BJ (cell line): ENCODE measurements at regions not wholly inside any gene's neighbourhood (a gene's known extent, or its start where the extent isn't known, plus 50 kb on each side); places are given as distances from the start of the nearest gene placed in this dataset.

ENCODE experiments used
- CTCF ChIA-PET: fragments of 350-600 bp; formaldehyde crosslinking; extraction: SDS; loops from one replicate; lab custom pipeline; 2021; ENCODE audit warnings: antibody characterized with exemption, inconsistent platforms; lab: Yijun Ruan, JAX
- POLR2A ChIA-PET: fragments of 300-600 bp; sonication (Branson Sonifier 250); formaldehyde crosslinking; extraction: SDS; loops from one replicate; lab custom pipeline; 2021; ENCODE audit warnings: antibody characterized with exemption; lab: Charles Lee
- DNase-seq: peaks from one replicate; pipeline ENCODE4 v3.0.0-alpha.2; 2011; ENCODE audit warnings: low read depth
- H3K27me3 ChIP-seq: 2 replicates; pipeline ENCODE4 v1.6.0; 2011; ENCODE audit warnings: low read length; ENCODE audit not compliant: control insufficient read depth, insufficient read depth
- H3K36me3 ChIP-seq: 2 replicates; pipeline ENCODE4 v1.5.1; 2011; ENCODE audit warnings: low read length; ENCODE audit not compliant: control insufficient read depth, insufficient read depth
- H3K4me3 ChIP-seq: 2 replicates; pipeline ENCODE4 v1.5.1; 2011; ENCODE audit warnings: low read depth, mild to moderate bottlenecking, control low read depth, low read length
- CTCF ChIP-seq: IDR thresholded peaks from 2 replicates; pipeline ENCODE4 v1.5.1; 2011; ENCODE audit warnings: low read depth, mild to moderate bottlenecking, control low read depth, inconsistent platforms, low read length, moderate library complexity; ENCODE audit not compliant: insufficient read depth

DNA sequence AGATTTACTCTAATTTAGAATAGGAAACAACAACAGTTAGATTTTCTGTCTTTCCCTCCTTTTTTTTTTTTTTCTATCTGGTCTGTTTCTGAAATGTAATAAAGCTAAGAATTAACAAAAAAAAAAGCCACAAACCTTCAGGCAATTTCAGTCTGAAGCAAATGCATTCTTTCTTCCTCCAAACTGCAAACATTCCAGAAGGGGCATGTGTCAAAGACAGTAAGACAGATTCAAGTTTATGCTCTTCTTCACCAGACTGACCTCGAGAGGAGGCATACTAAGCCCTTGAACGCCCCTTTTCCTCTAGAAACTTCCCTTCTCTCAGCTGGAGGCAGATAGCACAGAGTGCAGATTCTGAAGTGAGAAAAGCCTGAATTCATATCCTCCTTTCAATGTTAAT, 654.6 kb upstream of the LMCD1 start:
- no peak for TF ChIP-seq CTCF
- no peak for DNase-seq
- Histone ChIP-seq H3K36me3 (no peaks in the 10 kb centered on the region), H3K27me3 (no peaks in the 10 kb centered on the region), H3K4me3 (no peak overlapping the region)
- CTCF ChIA-PET: no interaction called here
- POLR2A ChIA-PET: no interaction called here

DNA sequence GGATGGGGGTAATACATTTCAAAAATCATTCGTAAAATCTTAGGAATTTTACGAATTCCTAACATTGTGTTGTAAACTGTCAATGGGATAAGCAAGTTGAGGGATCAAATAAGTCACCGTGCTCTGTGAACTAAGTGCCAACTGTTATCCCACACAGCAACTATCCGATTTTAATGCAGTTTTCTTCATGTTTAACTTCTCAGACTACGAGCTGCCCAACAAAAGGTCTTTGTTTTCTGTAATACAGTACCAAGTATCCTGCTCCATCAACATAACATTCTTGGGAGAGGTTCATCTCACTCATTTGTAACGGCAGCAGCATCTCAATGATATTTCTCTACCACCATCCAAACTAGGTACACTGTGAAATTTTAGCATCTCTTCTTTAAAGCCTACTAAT, 654.1 kb upstream of the LMCD1 start:
- CTCF ChIA-PET: no interaction called here
- no peaks in the 10 kb centered on the region for H3K36me3 ChIP-seq
- POLR2A ChIA-PET: no interaction called here
- H3K27me3 ChIP-seq: no peaks in the 10 kb centered on the region
- TF ChIP-seq CTCF: no peak
- H3K4me3 ChIP-seq: no peak overlapping the region
- DNase-seq: no peak

- no peak overlapping the region for H3K4me3 ChIP-seq
- no peaks in the 10 kb centered on the region for H3K36me3 ChIP-seq
- TF ChIP-seq CTCF: no peak
- DNase-seq: no peak
- ChIA-PET CTCF (no interaction called here), POLR2A (no interaction called here)
- H3K27me3 ChIP-seq: no peaks in the 10 kb centered on the region
Measured at GRCh38 chr3:7854266-7854665, 647.4 kb upstream of the LMCD1 start.

GRCh38 chr3:7854721-7855120, 646.9 kb upstream of the LMCD1 start:
- no peak for DNase-seq
- Histone ChIP-seq H3K36me3 (no peaks in the 10 kb centered on the region), H3K27me3 (no peaks in the 10 kb centered on the region), H3K4me3 (no peak overlapping the region)
- CTCF ChIA-PET: no interaction called here
- POLR2A ChIA-PET: no interaction called here
- TF ChIP-seq CTCF: no peak

- CTCF ChIA-PET: interaction anchor here (1.5 kb wide), 1 partner anchor 12 kb away, joined by 3 read pairs; no protein-coding TSS in a partner anchor
Measured at GRCh38 chr3:7865611-7866010, 636.0 kb upstream of the LMCD1 start.

More at GRCh38 chr3:7865611-7866010, 636.0 kb upstream of the LMCD1 start:
- Histone ChIP-seq H3K27me3 (no peaks in the 10 kb centered on the region), H3K36me3 (no peaks in the 10 kb centered on the region), H3K4me3 (no peak overlapping the region)
- no peak for TF ChIP-seq CTCF
- POLR2A ChIA-PET: no interaction called here
- DNase-seq: no peak
